Nephron progenitor cell (in vitro differentiated cells): ENCODE measurements at regions not wholly inside any gene's neighbourhood (a gene's known extent, or its start where the extent isn't known, plus 50 kb on each side); places are given as distances from the start of the nearest gene placed in this dataset.

Experiments used
- DNase-seq: peaks from one replicate; pipeline ENCODE4 v3.0.0; 2021
- H3K27ac Mint-ChIP-seq: 2 replicates; pipeline ENCODE4 v1.8.0; 2021; ENCODE audit warnings: mild to moderate bottlenecking, moderate library complexity, mixed read lengths
- H3K27me3 Mint-ChIP-seq: 2 replicates; pipeline ENCODE4 v1.8.0; 2021; ENCODE audit warnings: mild to moderate bottlenecking, low read depth, mixed read lengths; ENCODE audit not compliant: poor library complexity
- H3K36me3 Mint-ChIP-seq: 2 replicates; pipeline ENCODE4 v1.8.0; 2021; ENCODE audit warnings: low read depth, mixed read lengths
- H3K4me1 Mint-ChIP-seq: 2 replicates; pipeline ENCODE4 v1.8.0; 2021; ENCODE audit warnings: mixed read lengths
- H3K4me3 Mint-ChIP-seq: 2 replicates; pipeline ENCODE4 v1.8.0; 2021; ENCODE audit warnings: mild to moderate bottlenecking, moderate library complexity, mixed read lengths
- H3K9me3 Mint-ChIP-seq: 2 replicates; pipeline ENCODE4 v1.8.0; 2021; ENCODE audit warnings: mild to moderate bottlenecking, moderate library complexity, mixed read lengths
- CTCF ChIP-seq: fragments of 200-600 bp; sonication (generic); IDR thresholded peaks from 2 replicates; pipeline ENCODE4 v1.5.0; 2021; ENCODE audit warnings: antibody characterized with exemption

- H3K9me3 Mint-ChIP-seq = peaks cover 46% of the 10 kb centered on the region
- no peak overlapping the region for H3K27ac Mint-ChIP-seq
- H3K4me3 Mint-ChIP-seq = no peak overlapping the region
- TF ChIP-seq CTCF = no peak
- H3K27me3 Mint-ChIP-seq = no peaks in the 10 kb centered on the region
- DNase-seq = no peak
- H3K36me3 Mint-ChIP-seq = no peaks in the 10 kb centered on the region
- peaks cover 16% of the 10 kb centered on the region for H3K4me1 Mint-ChIP-seq
Measured at GRCh38 chrX:143935601-143936000, 51.7 kb downstream of the UBE2NL start.

- Mint-ChIP-seq H3K27ac (no peak overlapping the region), H3K4me1 (peaks cover 3% of the 10 kb centered on the region), H3K36me3 (no peaks in the 10 kb centered on the region), H3K27me3 (no peaks in the 10 kb centered on the region), H3K9me3 (peaks cover 35% of the 10 kb centered on the region), H3K4me3 (no peak overlapping the region)
- no peak for TF ChIP-seq CTCF
- DNase-seq = no peak
Measured at GRCh38 chrX:143940119-143940518, 56.2 kb downstream of the UBE2NL start.

- DNase-seq = no peak
- TF ChIP-seq CTCF = no peak
- H3K27ac Mint-ChIP-seq = no peak overlapping the region
- H3K27me3 Mint-ChIP-seq = no peaks in the 10 kb centered on the region
- H3K4me3 Mint-ChIP-seq = no peak overlapping the region
- H3K36me3 Mint-ChIP-seq = peaks cover 6% of the 10 kb centered on the region
- H3K9me3 Mint-ChIP-seq = peaks cover 31% of the 10 kb centered on the region
- H3K4me1 Mint-ChIP-seq = no peaks in the 10 kb centered on the region
Measured at GRCh38 chrX:143945171-143945570, 61.3 kb downstream of the UBE2NL start.

- Mint-ChIP-seq H3K9me3 (peaks cover 67% of the 10 kb centered on the region), H3K27me3 (peaks cover 4% of the 10 kb centered on the region), H3K4me1 (no peaks in the 10 kb centered on the region), H3K4me3 (no peak overlapping the region), H3K36me3 (no peaks in the 10 kb centered on the region), H3K27ac (no peak overlapping the region)
- TF ChIP-seq CTCF = no peak
- no peak for DNase-seq
Measured at GRCh38 chrX:143964549-143964948, 80.7 kb downstream of the UBE2NL start.

GRCh38 chrX:143988356-143988755, 104.5 kb downstream of the UBE2NL start:
- H3K27me3 Mint-ChIP-seq = no peaks in the 10 kb centered on the region
- no peaks in the 10 kb centered on the region for H3K36me3 Mint-ChIP-seq
- no peak for DNase-seq
- H3K4me3 Mint-ChIP-seq = no peak overlapping the region
- peaks cover 33% of the 10 kb centered on the region for H3K9me3 Mint-ChIP-seq
- TF ChIP-seq CTCF = no peak
- no peak overlapping the region for H3K27ac Mint-ChIP-seq
- no peaks in the 10 kb centered on the region for H3K4me1 Mint-ChIP-seq

- no peak for TF ChIP-seq CTCF
- no peaks in the 10 kb centered on the region for H3K27me3 Mint-ChIP-seq
- no peak overlapping the region for H3K4me3 Mint-ChIP-seq
- no peak overlapping the region for H3K27ac Mint-ChIP-seq
- no peaks in the 10 kb centered on the region for H3K4me1 Mint-ChIP-seq
- DNase-seq = no peak
- peaks cover 46% of the 10 kb centered on the region for H3K9me3 Mint-ChIP-seq
- no peaks in the 10 kb centered on the region for H3K36me3 Mint-ChIP-seq
Measured at GRCh38 chrX:143994206-143994605, 110.3 kb downstream of the UBE2NL start.
